GM12864 (cell line): ENCODE measurements at regions not wholly inside any gene's neighbourhood (a gene's known extent, or its start where the extent isn't known, plus 50 kb on each side); places are given as distances from the start of the nearest gene placed in this dataset.
"Not testable (repeated sequence)": the region's sequence is repeated elsewhere in the genome, so short reads cannot be mapped to it uniquely, and the experiment has no call there.

ENCODE experiments used
- DNase-seq: peaks from one replicate; pipeline ENCODE4 v3.0.0-alpha.2; 2011; ENCODE audit warnings: low read depth
- H3K4me3 ChIP-seq: 2 replicates; pipeline ENCODE4 v1.5.1; 2011; ENCODE audit warnings: mild to moderate bottlenecking, low read depth, low read length, control low read depth
- TF ChIP-seq, protein P1 (sequence below): IDR thresholded peaks from 2 replicates; pipeline ENCODE4 v1.5.1; 2011; ENCODE audit warnings: low read depth, mild to moderate bottlenecking, moderate library complexity, low read length, control low read depth, inconsistent platforms; ENCODE audit errors: missing control alignments

DNA sequence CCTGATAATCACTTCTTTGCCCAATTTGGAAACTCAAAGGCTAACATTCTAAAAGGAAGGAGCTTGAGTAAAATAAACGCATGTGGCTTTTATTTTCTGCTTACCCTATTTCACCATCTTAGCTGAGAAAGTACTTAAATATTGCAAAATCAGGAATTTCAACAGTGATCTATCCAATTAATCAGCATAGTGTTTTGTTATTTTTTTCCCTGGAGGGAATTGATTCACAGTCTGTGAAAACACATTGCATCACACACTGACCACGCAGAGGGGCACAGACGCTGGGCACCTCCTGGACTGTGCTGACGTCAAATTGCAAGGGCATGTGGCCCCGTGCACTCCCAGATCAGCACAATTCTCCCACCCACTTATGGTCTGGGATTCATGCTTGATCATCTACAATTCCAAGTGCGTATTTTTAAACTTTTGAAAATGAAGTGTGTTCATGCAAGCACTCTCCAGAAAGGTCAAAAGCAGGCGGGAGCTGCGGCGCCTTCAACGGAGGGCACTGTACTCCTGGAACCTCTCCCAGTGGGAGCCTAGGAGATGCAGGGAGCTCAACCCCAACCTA is 320.6 kb upstream of the PPARGC1A start:
- TF ChIP-seq, protein P1, sequence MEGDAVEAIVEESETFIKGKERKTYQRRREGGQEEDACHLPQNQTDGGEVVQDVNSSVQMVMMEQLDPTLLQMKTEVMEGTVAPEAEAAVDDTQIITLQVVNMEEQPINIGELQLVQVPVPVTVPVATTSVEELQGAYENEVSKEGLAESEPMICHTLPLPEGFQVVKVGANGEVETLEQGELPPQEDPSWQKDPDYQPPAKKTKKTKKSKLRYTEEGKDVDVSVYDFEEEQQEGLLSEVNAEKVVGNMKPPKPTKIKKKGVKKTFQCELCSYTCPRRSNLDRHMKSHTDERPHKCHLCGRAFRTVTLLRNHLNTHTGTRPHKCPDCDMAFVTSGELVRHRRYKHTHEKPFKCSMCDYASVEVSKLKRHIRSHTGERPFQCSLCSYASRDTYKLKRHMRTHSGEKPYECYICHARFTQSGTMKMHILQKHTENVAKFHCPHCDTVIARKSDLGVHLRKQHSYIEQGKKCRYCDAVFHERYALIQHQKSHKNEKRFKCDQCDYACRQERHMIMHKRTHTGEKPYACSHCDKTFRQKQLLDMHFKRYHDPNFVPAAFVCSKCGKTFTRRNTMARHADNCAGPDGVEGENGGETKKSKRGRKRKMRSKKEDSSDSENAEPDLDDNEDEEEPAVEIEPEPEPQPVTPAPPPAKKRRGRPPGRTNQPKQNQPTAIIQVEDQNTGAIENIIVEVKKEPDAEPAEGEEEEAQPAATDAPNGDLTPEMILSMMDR: no peak
- no peak overlapping the region for H3K4me3 ChIP-seq
- DNase-seq: no peak

- TF ChIP-seq, protein P1: no peak
- H3K4me3 ChIP-seq: no peak overlapping the region
- DNase-seq: no peak
Observed at GRCh38 chr4:24209906-24210305, 320.1 kb upstream of the PPARGC1A start.

- H3K4me3 ChIP-seq: no peak overlapping the region
- TF ChIP-seq, protein P1: no peak
- no peak for DNase-seq
Observed at GRCh38 chr4:24209131-24209530, 319.3 kb upstream of the PPARGC1A start.

DNA sequence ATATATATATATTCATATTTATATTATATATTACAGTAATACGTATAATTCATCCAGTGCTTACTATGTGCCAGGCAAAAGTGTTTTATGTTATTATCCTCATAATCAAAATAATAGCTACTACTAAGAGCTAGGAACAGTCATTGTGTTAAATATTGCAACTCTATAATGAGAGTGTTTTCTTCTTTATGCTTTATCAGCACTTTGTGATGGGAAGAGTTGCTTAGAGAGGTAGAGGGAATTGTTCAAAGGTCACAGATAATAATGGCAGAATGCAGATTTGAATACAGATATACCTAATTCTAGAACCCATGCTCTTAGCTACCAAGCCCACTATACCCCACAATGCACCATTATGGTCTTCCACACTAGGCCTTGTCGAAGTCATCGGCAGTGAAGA is 318.8 kb upstream of the PPARGC1A start:
- H3K4me3 ChIP-seq: no peak overlapping the region
- no peak for DNase-seq
- TF ChIP-seq, protein P1: no peak

DNA sequence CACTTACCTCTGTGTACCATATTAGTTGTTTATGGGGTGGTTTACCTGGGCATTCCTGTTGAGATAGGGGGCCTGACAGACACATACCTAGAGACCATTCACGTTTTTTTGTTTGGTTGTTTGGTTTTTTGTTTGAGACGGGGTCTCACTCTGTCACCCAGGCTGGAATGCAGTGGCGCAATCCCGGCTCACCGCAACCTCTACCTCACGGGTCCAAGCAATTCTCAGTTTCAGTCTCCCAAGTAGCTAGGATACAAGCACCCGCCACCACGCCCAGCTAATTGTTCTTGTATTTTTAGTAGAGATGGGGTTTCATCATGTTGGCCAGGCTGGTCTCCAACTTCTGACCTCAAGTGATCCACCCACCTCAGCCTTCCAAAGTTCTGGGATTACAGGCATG is 314.9 kb upstream of the PPARGC1A start:
- H3K4me3 ChIP-seq, DNase-seq: not testable (repeated sequence)

DNA sequence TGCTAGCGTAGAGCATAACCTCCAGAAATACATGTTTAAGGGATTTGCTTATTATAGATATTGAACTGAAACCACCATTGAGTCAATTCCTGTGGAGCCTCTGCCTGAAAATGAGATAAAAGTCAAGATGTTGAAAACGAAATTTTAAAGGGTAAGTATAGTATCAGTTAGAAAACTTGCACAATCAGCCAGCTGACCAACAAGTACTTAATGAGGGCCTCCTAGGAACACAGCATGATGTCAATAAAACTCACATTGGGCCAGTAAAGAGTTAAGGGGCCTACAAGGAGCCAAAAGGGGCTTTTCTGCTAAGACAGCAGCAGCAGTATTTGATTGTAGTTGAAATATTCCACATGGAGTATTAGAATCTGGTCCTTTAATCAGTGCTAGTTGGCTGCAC is 314.1 kb upstream of the PPARGC1A start:
- TF ChIP-seq, protein P1: no peak
- H3K4me3 ChIP-seq: no peak overlapping the region
- DNase-seq: no peak

GRCh38 chr4:24202579-24202978 is 312.7 kb upstream of the PPARGC1A start:
- DNase-seq: no peak
- no peak overlapping the region for H3K4me3 ChIP-seq
- TF ChIP-seq, protein P1: no peak
